ENCODE measurements at regions not wholly inside any gene's neighbourhood (a gene's known extent, or its start where the extent isn't known, plus 50 kb on each side); places are given as distances from the start of the nearest gene placed in this dataset.

GRCh38 chr2:107694667-107695066 is 132.0 kb upstream of the RGPD4 start:
- TF ChIP-seq CTCF (IDR thresholded peaks at IDR 0.05): no peak
- no peak for TF ChIP-seq POLR2A (IDR thresholded peaks at IDR 0.05)
- intact Hi-C loops (cut with DNase I): no loop called here
- H3K27me3 ChIP-seq: no peaks in the 10 kb centered on the region
- WGBS, 2 donors: 84 to 89% methylated on average over 5 of the region's 5 CpGs
- H3K27ac ChIP-seq: no peak overlapping the region
- no peaks in the 10 kb centered on the region for H3K4me1 ChIP-seq
- no peak overlapping the region for H3K4me3 ChIP-seq
- no peak for DNase-seq
- H3K9me3 ChIP-seq: no peaks in the 10 kb centered on the region
- H3K36me3 ChIP-seq: no peaks in the 10 kb centered on the region

- no peak for DNase-seq
- Histone ChIP-seq H3K27ac (no peak overlapping the region), H3K36me3 (no peaks in the 10 kb centered on the region), H3K9me3 (no peaks in the 10 kb centered on the region), H3K27me3 (no peaks in the 10 kb centered on the region), H3K4me1 (no peaks in the 10 kb centered on the region), H3K4me3 (no peak overlapping the region)
- TF ChIP-seq CTCF (IDR thresholded peaks at IDR 0.05) (no peak), POLR2A (IDR thresholded peaks at IDR 0.05) (no peak)
- intact Hi-C loops (cut with DNase I): no loop called here
Measured at GRCh38 chr2:107697385-107697784, 129.3 kb upstream of the RGPD4 start.

- no peaks in the 10 kb centered on the region for H3K36me3 ChIP-seq
- WGBS, 2 donors: 58 to 75% methylated on average over 3 of the region's 3 CpGs
- no peak for DNase-seq
Measured at GRCh38 chr2:107698861-107699260, 127.8 kb upstream of the RGPD4 start.

GRCh38 chr2:107700073-107700472 is 126.6 kb upstream of the RGPD4 start:
- WGBS, 2 donors: 80 to 92% methylated on average over 1 of the region's 1 CpG
- TF ChIP-seq POLR2A (IDR thresholded peaks at IDR 0.05) (no peak), CTCF (IDR thresholded peaks at IDR 0.05) (no peak)
- no peaks in the 10 kb centered on the region for H3K4me1 ChIP-seq

More at GRCh38 chr2:107698861-107699260, 127.8 kb upstream of the RGPD4 start:
- Histone ChIP-seq H3K4me1 (no peaks in the 10 kb centered on the region), H3K4me3 (no peak overlapping the region), H3K27me3 (no peaks in the 10 kb centered on the region), H3K27ac (no peak overlapping the region), H3K9me3 (no peaks in the 10 kb centered on the region)
- intact Hi-C loops (cut with DNase I): no loop called here
- TF ChIP-seq CTCF (IDR thresholded peaks at IDR 0.05) (no peak), POLR2A (IDR thresholded peaks at IDR 0.05) (no peak)

GRCh38 chr2:107711941-107712340 is 114.8 kb upstream of the RGPD4 start:
- Histone ChIP-seq H3K9me3 (no peaks in the 10 kb centered on the region), H3K4me3 (no peak overlapping the region), H3K36me3 (no peaks in the 10 kb centered on the region), H3K4me1 (no peaks in the 10 kb centered on the region), H3K27me3 (no peaks in the 10 kb centered on the region), H3K27ac (no peak overlapping the region)
- TF ChIP-seq CTCF (IDR thresholded peaks at IDR 0.05) (no peak), POLR2A (IDR thresholded peaks at IDR 0.05) (no peak)
- intact Hi-C loops (cut with DNase I): no loop called here
- no peak for DNase-seq
- 67 to 76% methylated on average over 3 of the region's 3 CpGs for WGBS, 2 donors

More at GRCh38 chr2:107700073-107700472, 126.6 kb upstream of the RGPD4 start:
- no peaks in the 10 kb centered on the region for H3K27me3 ChIP-seq
- H3K27ac ChIP-seq: no peak overlapping the region
- no peaks in the 10 kb centered on the region for H3K9me3 ChIP-seq
- intact Hi-C loops (cut with DNase I): no loop called here
- no peak for DNase-seq
- H3K36me3 ChIP-seq: no peaks in the 10 kb centered on the region
- H3K4me3 ChIP-seq: no peak overlapping the region

Data from esophagus squamous epithelium (tissue), 5 donors.